ENCODE measurements at regions not wholly inside any gene's neighbourhood (a gene's known extent, or its start where the extent isn't known, plus 50 kb on each side); places are given as distances from the start of the nearest gene placed in this dataset.
A peak's percentile ranks its signal among the peaks of the same experiment; 100 is the strongest.

DNA sequence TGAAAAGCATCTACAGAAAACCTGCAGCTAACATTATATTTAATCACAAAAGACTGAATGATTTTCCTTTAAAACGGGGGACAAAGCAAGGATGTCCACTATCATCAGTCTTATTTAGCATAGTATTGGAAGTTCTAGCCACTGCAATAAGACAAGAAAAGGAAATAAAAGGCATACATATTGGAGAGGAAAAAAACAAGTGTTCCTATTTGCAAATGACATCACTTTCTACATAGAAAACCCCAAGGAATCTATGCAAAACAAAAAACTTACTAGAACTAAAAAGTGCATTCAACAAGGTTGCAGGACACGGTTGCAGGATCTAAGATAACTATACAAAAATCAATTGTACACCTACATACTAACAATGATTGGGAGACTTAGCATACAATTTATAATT is 101.6 kb upstream of the MEF2A start:
- ChIA-PET POLR2A (no interaction called here), CTCF (no interaction called here)
- ATAC-seq, result no peak
- Histone ChIP-seq H3K4me1 (ENCODE audit: control insufficient read depth, insufficient read depth, low read length) (no peaks in the 10 kb centered on the region), H3K27me3 (ENCODE audit: control insufficient read depth, insufficient read depth, low read length) (no peaks in the 10 kb centered on the region), H3K36me3 (ENCODE audit: control insufficient read depth, insufficient read depth, low read length) (no peaks in the 10 kb centered on the region), H3K4me3 (ENCODE audit: low read depth in 2 of 2, low read length in 2 of 2) (no peak overlapping the region), H3K9me3 (ENCODE audit: control insufficient read depth, insufficient read depth, low read depth, low read length) (peaks cover 11% of the 10 kb centered on the region; the same call in 1 of the 2 replicates), H3K27ac (ENCODE audit: low read length) (no peak overlapping the region)
- in situ Hi-C loops (cut with HindIII; ENCODE audit: low pct_unique_long_range_greater_than_20kb, low sequenced_read_pairs), result no loop called here
- no TSS peak for BruUV-seq (replicated peaks)
- TF ChIP-seq, protein P1, sequence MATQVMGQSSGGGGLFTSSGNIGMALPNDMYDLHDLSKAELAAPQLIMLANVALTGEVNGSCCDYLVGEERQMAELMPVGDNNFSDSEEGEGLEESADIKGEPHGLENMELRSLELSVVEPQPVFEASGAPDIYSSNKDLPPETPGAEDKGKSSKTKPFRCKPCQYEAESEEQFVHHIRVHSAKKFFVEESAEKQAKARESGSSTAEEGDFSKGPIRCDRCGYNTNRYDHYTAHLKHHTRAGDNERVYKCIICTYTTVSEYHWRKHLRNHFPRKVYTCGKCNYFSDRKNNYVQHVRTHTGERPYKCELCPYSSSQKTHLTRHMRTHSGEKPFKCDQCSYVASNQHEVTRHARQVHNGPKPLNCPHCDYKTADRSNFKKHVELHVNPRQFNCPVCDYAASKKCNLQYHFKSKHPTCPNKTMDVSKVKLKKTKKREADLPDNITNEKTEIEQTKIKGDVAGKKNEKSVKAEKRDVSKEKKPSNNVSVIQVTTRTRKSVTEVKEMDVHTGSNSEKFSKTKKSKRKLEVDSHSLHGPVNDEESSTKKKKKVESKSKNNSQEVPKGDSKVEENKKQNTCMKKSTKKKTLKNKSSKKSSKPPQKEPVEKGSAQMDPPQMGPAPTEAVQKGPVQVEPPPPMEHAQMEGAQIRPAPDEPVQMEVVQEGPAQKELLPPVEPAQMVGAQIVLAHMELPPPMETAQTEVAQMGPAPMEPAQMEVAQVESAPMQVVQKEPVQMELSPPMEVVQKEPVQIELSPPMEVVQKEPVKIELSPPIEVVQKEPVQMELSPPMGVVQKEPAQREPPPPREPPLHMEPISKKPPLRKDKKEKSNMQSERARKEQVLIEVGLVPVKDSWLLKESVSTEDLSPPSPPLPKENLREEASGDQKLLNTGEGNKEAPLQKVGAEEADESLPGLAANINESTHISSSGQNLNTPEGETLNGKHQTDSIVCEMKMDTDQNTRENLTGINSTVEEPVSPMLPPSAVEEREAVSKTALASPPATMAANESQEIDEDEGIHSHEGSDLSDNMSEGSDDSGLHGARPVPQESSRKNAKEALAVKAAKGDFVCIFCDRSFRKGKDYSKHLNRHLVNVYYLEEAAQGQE (IDR thresholded peaks at IDR 0.05; ENCODE audit: insufficient read depth in 1 of 2, low read depth in 2 of 2, low read length in 1 of 2), result no peak
- no peak for TF ChIP-seq TCF7L2 (IDR thresholded peaks at IDR 0.05; ENCODE audit: low read depth, low read length)
- no peak for TF ChIP-seq SIN3A (IDR thresholded peaks at IDR 0.05; ENCODE audit: borderline replicate concordance, insufficient read depth, low read depth, low read length)
- TF ChIP-seq CTCF (IDR thresholded peaks at IDR 0.05), result no peak
- no peak for TF ChIP-seq POLR2AphosphoS5 (IDR thresholded peaks at IDR 0.05; ENCODE audit: low read depth, low read length)
- intact Hi-C loops (cut with micrococcal nuclease; ENCODE audit: unreplicated experiment), result no loop called here
- DNase-seq (ENCODE audit: low read depth, low spot score), result no peak

- Histone ChIP-seq H3K9me3 (ENCODE audit: control insufficient read depth, insufficient read depth, low read depth, low read length) (peaks cover 11% of the 10 kb centered on the region; the same call in 1 of the 2 replicates), H3K27me3 (ENCODE audit: control insufficient read depth, insufficient read depth, low read length) (no peaks in the 10 kb centered on the region), H3K27ac (ENCODE audit: low read length) (no peak overlapping the region), H3K4me3 (ENCODE audit: low read depth in 2 of 2, low read length in 2 of 2) (no peak overlapping the region), H3K36me3 (ENCODE audit: control insufficient read depth, insufficient read depth, low read length) (no peaks in the 10 kb centered on the region), H3K4me1 (ENCODE audit: control insufficient read depth, insufficient read depth, low read length) (no peaks in the 10 kb centered on the region)
- peak; percentile 65; the same call in 1 of the 2 replicates for ATAC-seq
- no TSS peak for BruUV-seq (replicated peaks)
- in situ Hi-C loops (cut with HindIII; ENCODE audit: low pct_unique_long_range_greater_than_20kb, low sequenced_read_pairs) (no loop called here), intact Hi-C loops (cut with micrococcal nuclease; ENCODE audit: unreplicated experiment) (no loop called here)
- ChIA-PET CTCF (interaction anchor here (0.6 kb wide), 1 partner anchor 75 kb away, joined by 3 read pairs; no protein-coding TSS in a partner anchor), POLR2A (no interaction called here)
- TF ChIP-seq TCF7L2 (IDR thresholded peaks at IDR 0.05; ENCODE audit: low read depth, low read length), result no peak
- TF ChIP-seq, protein P1 (IDR thresholded peaks at IDR 0.05; ENCODE audit: insufficient read depth in 1 of 2, low read depth in 2 of 2, low read length in 1 of 2), result no peak
- no peak for TF ChIP-seq SIN3A (IDR thresholded peaks at IDR 0.05; ENCODE audit: borderline replicate concordance, insufficient read depth, low read depth, low read length)
- DNase-seq (ENCODE audit: low read depth, low spot score), result no peak
Measured at GRCh38 chr15:99466701-99467337, 99.0 kb upstream of the MEF2A start.
